PFSK-1 (cell line): ENCODE measurements at regions not wholly inside any gene's neighbourhood (a gene's known extent, or its start where the extent isn't known, plus 50 kb on each side); places are given as distances from the start of the nearest gene placed in this dataset.

Source experiments
- POLR2AphosphoS5 ChIP-seq: IDR thresholded peaks from 2 replicates; pipeline ENCODE4 v1.6.1; 2012; ENCODE audit warnings: low read depth, mild to moderate bottlenecking, control low read depth, low read length, moderate library complexity
- REST ChIP-seq, 2 experiments: IDR thresholded peaks; 2 replicates each; pipeline versions ENCODE4 v1.6.1 to v1.8.0; 2011 to 2012; ENCODE audit warnings: low read depth in 2 of 2, low read length in 2 of 2, control low read depth in 1 of 2, inconsistent platforms in 1 of 2, mild to moderate bottlenecking in 1 of 2, moderate library complexity in 1 of 2; ENCODE audit not compliant: insufficient read depth in 1 of 2
- TAF1 ChIP-seq: IDR thresholded peaks from 2 replicates; pipeline ENCODE4 v1.6.1; 2012; ENCODE audit warnings: low read length, control low read depth, borderline replicate concordance; ENCODE audit not compliant: insufficient read depth

- TF ChIP-seq TAF1 (no peak), POLR2AphosphoS5 (no peak), REST (IDR thresholded peaks at IDR 0.05; ENCODE audit: insufficient read depth in 1 of 2, low read depth in 2 of 2, low read length in 2 of 2) (no peak)
Observed at GRCh38 chr10:112026438-112026837, 157.1 kb downstream of the GPAM start.
